ENCODE measurements at regions not wholly inside any gene's neighbourhood (a gene's known extent, or its start where the extent isn't known, plus 50 kb on each side); places are given as distances from the start of the nearest gene placed in this dataset.

GRCh38 chrX:39519030-39519488 is 578.7 kb downstream of the BCOR start:
- H2BK15ac ChIP-seq (ENCODE audit: low read depth, low read length), result no peak overlapping the region
- no peak overlapping the region for H3K4me3 Mint-ChIP-seq
- no peak for DNase-seq

More at GRCh38 chrX:39519030-39519488, 578.7 kb downstream of the BCOR start:
- no peaks in the 10 kb centered on the region for H3K4me1 ChIP-seq (ENCODE audit: insufficient read depth, low read length)
- no peak overlapping the region for H3K9ac ChIP-seq (ENCODE audit: extremely low read depth, insufficient read length, low read length)
- no peak overlapping the region for H2BK120ac ChIP-seq (ENCODE audit: low read depth, low read length, poor library complexity, severe bottlenecking)
- H3T11ph ChIP-seq (ENCODE audit: low read length), result no peak overlapping the region
- H3K27ac ChIP-seq (ENCODE audit: insufficient read length, low read depth, low read length), result no peak overlapping the region
- H2BK5ac ChIP-seq (ENCODE audit: insufficient read length, low read length), result no peak overlapping the region
- no peaks in the 10 kb centered on the region for H3K23me2 ChIP-seq (ENCODE audit: insufficient read length, low read depth, low read length, poor library complexity, severe bottlenecking)
- no peak overlapping the region for H3K56ac ChIP-seq (ENCODE audit: insufficient read length, low read depth, low read length)
- H3K79me2 ChIP-seq (ENCODE audit: insufficient read depth, low read length), result no peaks in the 10 kb centered on the region
- no peak overlapping the region for H3K18ac ChIP-seq (ENCODE audit: insufficient read length, low read depth, low read length)
- H2AK5ac ChIP-seq (ENCODE audit: insufficient read length, low read length), result no peak overlapping the region
- no peaks in the 10 kb centered on the region for H3K27me3 ChIP-seq (ENCODE audit: insufficient read depth, low read length)
- no peaks in the 10 kb centered on the region for H3K79me1 ChIP-seq (ENCODE audit: insufficient read depth, low read depth, low read length, poor library complexity, severe bottlenecking)
- peaks cover 5 to 7% (median 7%) of the 10 kb centered on the region in 3 experiments; a peak in 5 of 7 replicates for H3K36me3 Mint-ChIP-seq (ENCODE audit: insufficient read depth in 1 of 3, low read depth in 3 of 3)
- no peak overlapping the region for H4K91ac ChIP-seq (ENCODE audit: insufficient read length, low read depth, low read length)
- peaks cover 3% of the 10 kb centered on the region for H3K27me3 Mint-ChIP-seq (ENCODE audit: low read depth)
- H3K27ac Mint-ChIP-seq, result 0 out of 7 replicates have a peak overlapping the region, but pooled peaks of 1 of the 3 experiments have one; percentile 16
- H3K4me1 Mint-ChIP-seq, result peaks cover 10 to 45% of the 10 kb centered on the region in 2 experiments
- H2AFZ ChIP-seq (ENCODE audit: low read length), result no peak overlapping the region
- H4K20me1 ChIP-seq (ENCODE audit: control insufficient read depth, insufficient read depth, insufficient read length), result no peaks in the 10 kb centered on the region
- H3K23ac ChIP-seq (ENCODE audit: insufficient read length, low read depth, low read length), result no peak overlapping the region
- H2BK12ac ChIP-seq (ENCODE audit: insufficient read length, low read depth, low read length), result no peak overlapping the region
- no peak for TF ChIP-seq CTCF (conservative IDR thresholded peaks at IDR 0.05)
- H3K4ac ChIP-seq (ENCODE audit: low read depth, low read length), result no peak overlapping the region
- WGBS (ENCODE audit: extremely low coverage, insufficient read length, low lambda C conversion rate), result no CpG with 5 or more reads among the region's 19 CpGs
- H2BK20ac ChIP-seq (ENCODE audit: low read depth, low read length, poor library complexity, severe bottlenecking), result no peak overlapping the region
- H3K14ac ChIP-seq (ENCODE audit: insufficient read depth, low read length), result peak overlapping the region; percentile 25; the same call in 1 of the 2 replicates
- H4K8ac ChIP-seq (replicated peaks; ENCODE audit: insufficient read length, low read depth, low read length), result no peak overlapping the region
- peaks cover 75 to 76% of the 10 kb centered on the region in 2 experiments for H3K9me3 Mint-ChIP-seq
- H3K9me3 ChIP-seq (ENCODE audit: control insufficient read depth, low read depth, low read length), result no peaks in the 10 kb centered on the region
- H3K4me2 ChIP-seq (ENCODE audit: insufficient read depth, insufficient read length, low read length), result no peak overlapping the region
- no peak overlapping the region for H4K5ac ChIP-seq (ENCODE audit: insufficient read length, low read depth, low read length)

Measured in H9 (cell line).